Trophoblast cell (in vitro differentiated cells and primary cell): ENCODE measurements at regions not wholly inside any gene's neighbourhood (a gene's known extent, or its start where the extent isn't known, plus 50 kb on each side); places are given as distances from the start of the nearest gene placed in this dataset.
A peak's percentile ranks its signal among the peaks of the same experiment; 100 is the strongest.

Experiments
- DNase-seq, 2 donors: peaks; one replicate each; pipeline ENCODE4 v3.0.0-alpha.2; 2016
- H2AFZ ChIP-seq: 2 replicates; pipeline ENCODE4 v1.6.1; 2013; ENCODE audit warnings: low read length, moderate library complexity, mild to moderate bottlenecking; ENCODE audit not compliant: insufficient read depth, poor library complexity
- H2AK5ac ChIP-seq: 2 replicates; pipeline ENCODE4 v1.6.1; 2013; ENCODE audit warnings: mild to moderate bottlenecking, low read length
- H2BK120ac ChIP-seq: 2 replicates; pipeline ENCODE4 v1.6.1; 2013; ENCODE audit warnings: low read length, mild to moderate bottlenecking, moderate library complexity; ENCODE audit not compliant: insufficient read depth, poor library complexity
- H2BK12ac ChIP-seq: 2 replicates; pipeline ENCODE4 v1.6.1; 2013; ENCODE audit warnings: mild to moderate bottlenecking, low read length, moderate library complexity
- H2BK5ac ChIP-seq: 2 replicates; pipeline ENCODE4 v1.6.1; 2013; ENCODE audit warnings: low read length, low read depth, moderate library complexity, mild to moderate bottlenecking; ENCODE audit not compliant: poor library complexity
- H3K14ac ChIP-seq: 2 replicates; pipeline ENCODE4 v1.6.1; 2013; ENCODE audit warnings: mild to moderate bottlenecking, low read length
- H3K18ac ChIP-seq: 2 replicates; pipeline ENCODE4 v1.6.1; 2013; ENCODE audit warnings: mild to moderate bottlenecking, low read length
- H3K23ac ChIP-seq: 2 replicates; pipeline ENCODE4 v1.6.1; 2013; ENCODE audit warnings: low read length
- H3K27ac ChIP-seq: 2 replicates; pipeline ENCODE4 v1.5.1; 2013; ENCODE audit warnings: low read depth, mild to moderate bottlenecking, inconsistent platforms, low read length, moderate library complexity
- H3K27me3 ChIP-seq: 2 replicates; pipeline ENCODE4 v1.6.1; 2013; ENCODE audit warnings: inconsistent platforms, mild to moderate bottlenecking, low read length, moderate library complexity; ENCODE audit not compliant: insufficient read depth
- H3K36me3 ChIP-seq, 2 experiments: 1 replicate in 1 of 2; 2 replicates in 1 of 2; pipeline ENCODE4 v1.6.1; 2013; ENCODE audit warnings: low read length in 2 of 2, mild to moderate bottlenecking in 2 of 2, moderate library complexity in 1 of 2; ENCODE audit not compliant: insufficient read depth in 2 of 2, control insufficient read depth in 1 of 2
- H3K4ac ChIP-seq: 2 replicates; pipeline ENCODE4 v1.6.1; 2013; ENCODE audit warnings: low read depth, mild to moderate bottlenecking, low read length, moderate library complexity
- H3K4me1 ChIP-seq, 2 experiments: 1 replicate in 1 of 2; 2 replicates in 1 of 2; pipeline ENCODE4 v1.6.1; 2013; ENCODE audit warnings: low read length in 2 of 2, mild to moderate bottlenecking in 2 of 2, moderate library complexity in 1 of 2; ENCODE audit not compliant: insufficient read depth in 2 of 2, control insufficient read depth in 1 of 2
- H3K4me2 ChIP-seq: 2 replicates; pipeline ENCODE4 v1.6.1; 2013; ENCODE audit warnings: inconsistent platforms, mild to moderate bottlenecking, low read length, moderate library complexity
- H3K4me3 ChIP-seq: 2 replicates; pipeline ENCODE4 v1.5.1; 2013; ENCODE audit warnings: mild to moderate bottlenecking, low read depth, low read length, inconsistent platforms
- H3K79me1 ChIP-seq: one replicate; pipeline ENCODE4 v1.6.1; 2013; ENCODE audit warnings: low read length
- H3K79me2 ChIP-seq: 2 replicates; pipeline ENCODE4 v1.6.1; 2013; ENCODE audit warnings: low read length, mild to moderate bottlenecking; ENCODE audit not compliant: control insufficient read depth, insufficient read depth, poor library complexity
- H3K9ac ChIP-seq: 2 replicates; pipeline ENCODE4 v1.6.1; 2013; ENCODE audit warnings: mild to moderate bottlenecking, low read length
- H3K9me3 ChIP-seq: 2 replicates; pipeline ENCODE4 v1.6.1; 2013; ENCODE audit warnings: low read depth, mild to moderate bottlenecking, control low read depth, inconsistent platforms, low read length; ENCODE audit not compliant: insufficient read depth
- H4K12ac ChIP-seq: 2 replicates; pipeline ENCODE4 v1.6.1; 2013; ENCODE audit warnings: low read depth, mild to moderate bottlenecking, low read length, moderate library complexity
- H4K8ac ChIP-seq: 2 replicates; pipeline ENCODE4 v1.6.1; 2013; ENCODE audit warnings: low read depth, mild to moderate bottlenecking, low read length, moderate library complexity
- H4K91ac ChIP-seq: one replicate; pipeline ENCODE4 v1.6.1; 2013; ENCODE audit warnings: low read depth, mild to moderate bottlenecking, low read length, moderate library complexity
- WGBS: extraction: QIAGEN DNeasy Blood & Tissue Kit; methylation state at CpG from one replicate; pipeline ENCODE4 v1.1.7; 2013; ENCODE audit warnings: missing lambda C conversion rate; ENCODE audit not compliant: insufficient read length, insufficient coverage; ENCODE audit errors: extremely low coverage; 5-methylcytosine and 5-hydroxymethylcytosine counted together

DNA sequence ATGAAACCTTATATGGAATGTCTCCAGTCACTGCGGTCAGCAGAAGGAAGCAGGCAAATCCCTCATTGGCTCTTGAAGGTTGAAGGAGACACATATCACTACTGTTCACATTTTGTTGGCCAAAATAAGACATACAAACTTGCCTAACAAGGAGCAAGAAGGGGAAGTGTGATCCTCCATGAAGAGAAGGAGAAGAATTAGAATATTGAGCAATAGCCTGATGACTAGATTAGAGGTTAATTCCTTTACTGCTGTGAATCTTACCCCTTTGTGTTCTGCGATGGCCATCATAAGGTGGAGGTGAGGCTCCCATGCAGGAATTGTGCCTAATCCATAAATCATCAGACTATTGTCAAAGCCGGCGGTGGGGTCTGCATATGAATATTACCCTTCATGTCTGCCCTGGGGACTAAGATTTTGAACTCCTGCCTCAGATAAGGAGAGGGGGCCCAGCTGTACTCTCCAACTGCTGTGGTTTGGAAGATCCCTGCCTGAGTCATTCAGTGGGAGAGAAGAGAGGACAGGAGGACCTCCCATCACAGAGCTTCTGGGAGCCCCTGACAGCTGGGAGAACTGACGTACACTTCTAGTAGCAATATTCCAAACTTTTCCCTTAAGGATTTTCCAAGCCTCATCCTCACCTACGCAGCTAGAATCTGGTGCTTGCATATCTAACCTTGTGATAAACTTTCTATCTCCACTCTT, 398.5 kb downstream of the REEP3 start:
- no CpG with 5 or more reads among the region's 6 CpGs for WGBS
- no peaks in the 10 kb centered on the region for H3K4me1 ChIP-seq
- H3K79me1 ChIP-seq: no peaks in the 10 kb centered on the region
- no peak overlapping the region for H2AFZ ChIP-seq
- DNase-seq: peak in 1 of 2 donors; percentile 1
- no peak overlapping the region for H4K91ac ChIP-seq
- no peak overlapping the region for H4K8ac ChIP-seq
- H3K18ac ChIP-seq: no peak overlapping the region
- no peaks in the 10 kb centered on the region for H3K79me2 ChIP-seq
- no peaks in the 10 kb centered on the region for H3K36me3 ChIP-seq
- H2BK120ac ChIP-seq: no peak overlapping the region
- no peak overlapping the region for H3K27ac ChIP-seq
- H4K12ac ChIP-seq: no peak overlapping the region
- no peak overlapping the region for H3K9ac ChIP-seq
- H2BK12ac ChIP-seq: no peak overlapping the region
- no peak overlapping the region for H3K4ac ChIP-seq
- H3K27me3 ChIP-seq: no peaks in the 10 kb centered on the region
- no peak overlapping the region for H2BK5ac ChIP-seq
- no peak overlapping the region for H2AK5ac ChIP-seq
- H3K14ac ChIP-seq: no peak overlapping the region
- no peak overlapping the region for H3K4me2 ChIP-seq
- H3K4me3 ChIP-seq: no peak overlapping the region
- H3K9me3 ChIP-seq: no peaks in the 10 kb centered on the region
- H3K23ac ChIP-seq: no peak overlapping the region

- Histone ChIP-seq H3K27ac (no peak overlapping the region), H3K18ac (no peak overlapping the region), H3K79me1 (no peaks in the 10 kb centered on the region), H2AK5ac (no peak overlapping the region), H3K4ac (no peak overlapping the region), H3K4me2 (no peak overlapping the region), H2AFZ (no peak overlapping the region), H3K4me3 (no peak overlapping the region), H3K9ac (no peak overlapping the region), H3K9me3 (no peaks in the 10 kb centered on the region), H3K23ac (no peak overlapping the region), H4K12ac (no peak overlapping the region), H2BK5ac (no peak overlapping the region), H4K8ac (no peak overlapping the region), H3K36me3 (no peaks in the 10 kb centered on the region), H3K14ac (no peak overlapping the region), H2BK120ac (no peak overlapping the region), H3K27me3 (no peaks in the 10 kb centered on the region), H4K91ac (no peak overlapping the region), H3K79me2 (no peaks in the 10 kb centered on the region), H3K4me1 (no peaks in the 10 kb centered on the region), H2BK12ac (no peak overlapping the region)
- DNase-seq: no peak
- WGBS: no CpG with 5 or more reads among the region's 2 CpGs
Observed at GRCh38 chr10:63920926-63921325, 399.7 kb downstream of the REEP3 start.

DNA sequence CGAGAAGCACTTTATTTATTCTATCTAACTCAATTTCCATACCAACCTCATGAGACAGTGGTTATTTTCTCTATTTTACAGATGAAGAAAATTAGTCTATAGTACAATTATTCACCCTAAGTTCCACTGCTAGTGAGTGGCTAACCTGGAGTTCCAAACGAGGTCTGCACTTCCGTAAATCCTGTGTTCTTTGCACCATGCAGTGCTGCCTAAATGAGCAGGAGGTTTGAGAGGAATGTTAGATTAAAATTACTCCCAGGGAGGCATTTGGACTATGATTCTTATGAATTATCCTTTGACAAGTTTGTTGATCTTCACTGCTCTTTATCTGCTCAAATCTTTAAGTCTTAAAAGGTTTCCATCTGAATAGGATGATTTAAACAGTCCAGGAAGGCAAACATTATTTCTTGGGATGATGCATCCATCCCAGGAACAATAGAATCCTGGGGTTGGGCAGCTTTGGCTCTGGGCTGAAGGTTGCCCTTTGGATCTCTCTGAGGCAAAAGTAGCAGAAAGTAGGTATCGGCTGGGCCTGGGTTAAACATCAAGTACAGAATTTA, 400.8 kb downstream of the REEP3 start:
- no peak overlapping the region for H3K4ac ChIP-seq
- no peak overlapping the region for H4K8ac ChIP-seq
- H3K27me3 ChIP-seq: no peaks in the 10 kb centered on the region
- no peak overlapping the region for H3K14ac ChIP-seq
- H3K9ac ChIP-seq: no peak overlapping the region
- WGBS: no CpG with 5 or more reads among the region's 4 CpGs
- H2BK12ac ChIP-seq: no peak overlapping the region
- H2AK5ac ChIP-seq: no peak overlapping the region
- no peaks in the 10 kb centered on the region for H3K79me1 ChIP-seq
- no peak overlapping the region for H3K27ac ChIP-seq
- H3K4me3 ChIP-seq: no peak overlapping the region
- H3K36me3 ChIP-seq: no peaks in the 10 kb centered on the region
- no peaks in the 10 kb centered on the region for H3K9me3 ChIP-seq
- H3K4me1 ChIP-seq: no peaks in the 10 kb centered on the region
- no peak overlapping the region for H4K12ac ChIP-seq
- H3K4me2 ChIP-seq: no peak overlapping the region
- no peak overlapping the region for H2AFZ ChIP-seq
- no peak overlapping the region for H3K18ac ChIP-seq
- H2BK120ac ChIP-seq: no peak overlapping the region
- no peaks in the 10 kb centered on the region for H3K79me2 ChIP-seq
- no peak overlapping the region for H3K23ac ChIP-seq
- no peak for DNase-seq
- no peak overlapping the region for H4K91ac ChIP-seq
- H2BK5ac ChIP-seq: no peak overlapping the region

GRCh38 chr10:63922468-63923284, 401.5 kb downstream of the REEP3 start:
- H3K27me3 ChIP-seq: no peaks in the 10 kb centered on the region
- H3K79me1 ChIP-seq: no peaks in the 10 kb centered on the region
- H3K14ac ChIP-seq: no peak overlapping the region
- no peak overlapping the region for H3K4me2 ChIP-seq
- H3K4ac ChIP-seq: no peak overlapping the region
- H3K18ac ChIP-seq: no peak overlapping the region
- H3K4me1 ChIP-seq: no peaks in the 10 kb centered on the region
- DNase-seq: no peak
- H4K91ac ChIP-seq: no peak overlapping the region
- H4K8ac ChIP-seq: no peak overlapping the region
- H2BK5ac ChIP-seq: no peak overlapping the region
- peak overlapping the region; percentile 59 for H3K9ac ChIP-seq
- no peak overlapping the region for H4K12ac ChIP-seq
- H3K36me3 ChIP-seq: no peaks in the 10 kb centered on the region
- no peak overlapping the region for H2AFZ ChIP-seq
- H3K79me2 ChIP-seq: no peaks in the 10 kb centered on the region
- no CpG with 5 or more reads among the region's 6 CpGs for WGBS
- no peak overlapping the region for H3K4me3 ChIP-seq
- H2BK120ac ChIP-seq: no peak overlapping the region
- H2AK5ac ChIP-seq: no peak overlapping the region
- H2BK12ac ChIP-seq: no peak overlapping the region
- H3K27ac ChIP-seq: no peak overlapping the region
- no peaks in the 10 kb centered on the region for H3K9me3 ChIP-seq
- no peak overlapping the region for H3K23ac ChIP-seq
